ENCODE measurements at regions not wholly inside any gene's neighbourhood (a gene's known extent, or its start where the extent isn't known, plus 50 kb on each side); places are given as distances from the start of the nearest gene placed in this dataset.

- Histone ChIP-seq H3K27me3 (no peaks in the 10 kb centered on the region), H3K4me1 (peaks cover 0 to 5% of the 10 kb centered on the region in 2 donors), H3K36me3 (no peaks in the 10 kb centered on the region), H3K4me3 (no peak overlapping the region), H3K27ac (no peak overlapping the region), H3K9me3 (peaks cover 0 to 5% of the 10 kb centered on the region in 2 donors)
- intact Hi-C loops (cut with DNase I; ENCODE audit: low total_unique reads), result no loop called here
- no peak for DNase-seq (ENCODE audit: low spot score in 2 of 2)
- TF ChIP-seq POLR2AphosphoS5 (IDR thresholded peaks at IDR 0.05), result no peak
- TF ChIP-seq POLR2A (IDR thresholded peaks at IDR 0.05), result no peak
- TF ChIP-seq CTCF (IDR thresholded peaks at IDR 0.05), result no peak
Measured at GRCh38 chr21:43320526-43320925, 106.4 kb downstream of the SIK1 start.

- Histone ChIP-seq H3K4me3 (no peak overlapping the region), H3K9me3 (peaks cover 0 to 5% of the 10 kb centered on the region in 2 donors), H3K36me3 (no peaks in the 10 kb centered on the region), H3K27me3 (no peaks in the 10 kb centered on the region), H3K4me1 (peaks cover 0 to 5% of the 10 kb centered on the region in 2 donors), H3K27ac (peak overlapping the region in 1 of 2 donors; percentile 59)
- TF ChIP-seq CTCF (IDR thresholded peaks at IDR 0.05) (no peak), POLR2AphosphoS5 (IDR thresholded peaks at IDR 0.05) (peak in 1 of 3 donors; percentile 51)
- no peak for DNase-seq (ENCODE audit: low spot score in 2 of 2)
- intact Hi-C loops (cut with DNase I; ENCODE audit: low total_unique reads), result no loop called here
Measured at GRCh38 chr21:43318841-43319781, 107.8 kb downstream of the SIK1 start.

GRCh38 chr21:43318368-43318767, 108.6 kb downstream of the SIK1 start:
- H3K27me3 ChIP-seq, result no peaks in the 10 kb centered on the region
- no peak overlapping the region for H3K27ac ChIP-seq
- no peak overlapping the region for H3K4me3 ChIP-seq
- H3K36me3 ChIP-seq, result no peaks in the 10 kb centered on the region
- intact Hi-C loops (cut with DNase I; ENCODE audit: low total_unique reads), result no loop called here
- DNase-seq (ENCODE audit: low spot score in 2 of 2), result no peak
- peaks cover 0 to 5% of the 10 kb centered on the region in 2 donors for H3K9me3 ChIP-seq
- TF ChIP-seq POLR2A (IDR thresholded peaks at IDR 0.05), result no peak
- no peak for TF ChIP-seq POLR2AphosphoS5 (IDR thresholded peaks at IDR 0.05)
- TF ChIP-seq CTCF (IDR thresholded peaks at IDR 0.05), result no peak
- peaks cover 0 to 4% of the 10 kb centered on the region in 2 donors for H3K4me1 ChIP-seq

- Histone ChIP-seq H3K9me3 (peaks cover 0 to 5% of the 10 kb centered on the region in 2 donors), H3K27me3 (no peaks in the 10 kb centered on the region), H3K4me3 (no peak overlapping the region), H3K4me1 (peaks cover 0 to under 1% of the 10 kb centered on the region in 2 donors), H3K36me3 (no peaks in the 10 kb centered on the region), H3K27ac (no peak overlapping the region)
- no peak for DNase-seq (ENCODE audit: low spot score in 2 of 2)
- intact Hi-C loops (cut with DNase I; ENCODE audit: low total_unique reads), result no loop called here
- TF ChIP-seq CTCF (IDR thresholded peaks at IDR 0.05) (no peak), POLR2AphosphoS5 (IDR thresholded peaks at IDR 0.05) (no peak), POLR2A (IDR thresholded peaks at IDR 0.05) (no peak)
Measured at GRCh38 chr21:43317959-43318358, 109.0 kb downstream of the SIK1 start.

- no peak for DNase-seq (ENCODE audit: low spot score in 2 of 2)
- intact Hi-C loops (cut with DNase I; ENCODE audit: low total_unique reads), result no loop called here
- no peak overlapping the region for H3K4me3 ChIP-seq
- no peak for TF ChIP-seq POLR2A (IDR thresholded peaks at IDR 0.05)
- no peak for TF ChIP-seq CTCF (IDR thresholded peaks at IDR 0.05)
- TF ChIP-seq POLR2AphosphoS5 (IDR thresholded peaks at IDR 0.05), result no peak
- H3K9me3 ChIP-seq, result peaks cover 0 to 5% of the 10 kb centered on the region in 2 donors
- H3K4me1 ChIP-seq, result no peaks in the 10 kb centered on the region
- no peaks in the 10 kb centered on the region for H3K36me3 ChIP-seq
- H3K27me3 ChIP-seq, result no peaks in the 10 kb centered on the region
- H3K27ac ChIP-seq, result no peak overlapping the region
Measured at GRCh38 chr21:43317254-43317748, 109.6 kb downstream of the SIK1 start.
